K562 (cell line): ENCODE measurements at regions not wholly inside any gene's neighbourhood (a gene's known extent, or its start where the extent isn't known, plus 50 kb on each side); places are given as distances from the start of the nearest gene placed in this dataset.

ENCODE experiments used
- ATAC-seq: fragments of 200-7000 bp; cut with Tn5 transposase; 3 replicates; pipeline ENCODE4 v1.9.1; 2020; ENCODE audit warnings: moderate library complexity
- BruUV-seq: library from RNA; stranded (reverse); fragments of 400-500 nt; replicated peaks from 2 replicates; lab custom pipeline; 2021; lab: Mats Ljungman, UMichigan
- CTCF ChIA-PET: fragments of 300-600 bp; formaldehyde crosslinking; extraction: SDS; loops from one replicate; lab custom pipeline; 2021; ENCODE audit warnings: low intra/inter-chr PET ratio; lab: Yijun Ruan, JAX
- POLR2A ChIA-PET: fragments of 300-600, 350-650 bp; sonication (Branson Sonifier 250); formaldehyde crosslinking; extraction: SDS; loops from one replicate; lab custom pipeline; 2021; ENCODE audit warnings: antibody characterized with exemption, inconsistent platforms; lab: Yijun Ruan, JAX
- DNase-seq, 4 experiments: peaks; one replicate each; pipeline versions ENCODE4 v3.0.0 to v3.0.0-alpha.2; 2011 to 2018; ENCODE audit warnings: low spot score in 3 of 4, mixed read lengths in 3 of 4; ENCODE audit errors: extremely low read depth in 1 of 4
- FAIRE-seq: peaks from 2 replicates; lab custom pipeline; 2011; peaks lifted over from hg19 to GRCh38; lab: Jason Lieb, UNC
- H2AFZ ChIP-seq: 2 replicates; pipeline ENCODE4 v1.6.0; 2011; ENCODE audit warnings: low read depth, low read length, control low read depth, inconsistent platforms
- H3K27ac ChIP-seq: fragments of 200-600 bp; 3 replicates; pipeline ENCODE4 v1.8.0; 2011; ENCODE audit warnings: low read depth, mild to moderate bottlenecking, control low read depth, inconsistent platforms, low read length, moderate library complexity, mixed read lengths; ENCODE audit errors: extremely low read depth
- H3K27me3 ChIP-seq, 2 experiments: fragments of 300-600 bp in 1 of 2; 2 replicates in 1 of 2; 3 replicates in 1 of 2; pipeline versions ENCODE4 v1.6.0 to v1.8.0; 2011; ENCODE audit warnings: inconsistent platforms in 2 of 2, low read length in 2 of 2, mild to moderate bottlenecking in 1 of 2, mixed read lengths in 1 of 2, moderate library complexity in 1 of 2; ENCODE audit not compliant: control insufficient read depth in 2 of 2, insufficient read depth in 2 of 2
- H3K36me3 ChIP-seq: fragments of 300-600 bp; 3 replicates; pipeline ENCODE4 v1.8.0; 2011; ENCODE audit warnings: mild to moderate bottlenecking, low read length, inconsistent platforms; ENCODE audit not compliant: control insufficient read depth, insufficient read depth
- H3K4me1 ChIP-seq, 2 experiments: fragments of 200-600 bp in 1 of 2; replicated peaks in 1 of 2; 2 replicates in 1 of 2; 3 replicates in 1 of 2; pipeline versions ENCODE4 v1.5.1 to v1.8.0; 2011; ENCODE audit warnings: inconsistent platforms in 2 of 2, low read length in 2 of 2, mild to moderate bottlenecking in 1 of 2, mixed read lengths in 1 of 2, moderate library complexity in 1 of 2; ENCODE audit not compliant: control insufficient read depth in 2 of 2, insufficient read depth in 2 of 2
- H3K4me2 ChIP-seq: 2 replicates; pipeline ENCODE4 v1.6.1; 2011; ENCODE audit warnings: low read length, control low read depth, inconsistent platforms, mixed read lengths; ENCODE audit not compliant: insufficient read depth
- H3K4me3 ChIP-seq: fragments of 200-600 bp; sonication (generic), shearing (Covaris generic); 2 replicates; pipeline ENCODE4 v1.5.1; 2016; ENCODE audit warnings: control low read depth, inconsistent platforms
- H3K79me2 ChIP-seq: fragments of 200-600 bp; 3 replicates; pipeline ENCODE4 v1.8.0; 2011; ENCODE audit warnings: low read length, inconsistent platforms; ENCODE audit not compliant: control insufficient read depth, insufficient read depth
- H3K9ac ChIP-seq, 2 experiments: 2 replicates each; pipeline versions ENCODE4 v1.6.0 to v1.6.1; 2011; ENCODE audit warnings: low read depth in 2 of 2, low read length in 2 of 2, control low read depth in 1 of 2, inconsistent platforms in 1 of 2, mild to moderate bottlenecking in 1 of 2, mixed read lengths in 1 of 2; ENCODE audit not compliant: insufficient read depth in 1 of 2
- H3K9me1 ChIP-seq: one replicate; pipeline ENCODE4 v1.6.0; 2011; ENCODE audit warnings: inconsistent platforms, mild to moderate bottlenecking, low read length, moderate library complexity; ENCODE audit not compliant: control insufficient read depth, insufficient read depth
- H3K9me3 ChIP-seq: replicated peaks from 2 replicates; pipeline ENCODE4 v1.5.1; 2011; ENCODE audit warnings: low read depth, low read length, inconsistent platforms; ENCODE audit not compliant: control insufficient read depth, insufficient read depth
- H4K20me1 ChIP-seq: replicated peaks from 2 replicates; pipeline ENCODE4 v1.6.1; 2011; ENCODE audit warnings: low read length, inconsistent platforms, mixed read lengths; ENCODE audit not compliant: control insufficient read depth, insufficient read depth
- ATF3 ChIP-seq, 2 experiments: fragments of 450-650 bp in 1 of 2; sonication (generic) in 1 of 2; formaldehyde crosslinking in 1 of 2; IDR thresholded peaks in 1 of 2; conservative IDR thresholded peaks in 1 of 2; 2 replicates each; pipeline versions ENCODE4 v1.6.1 to v1.8.1; 2016 to 2023; ENCODE audit warnings: mild to moderate bottlenecking in 2 of 2, moderate library complexity in 2 of 2, inconsistent platforms in 1 of 2, missing genetic modification reagents in 1 of 2
- GTF2F1 ChIP-seq: IDR thresholded peaks from 2 replicates; pipeline ENCODE4 v1.6.1; 2011; ENCODE audit warnings: low read depth, low read length, improper control_type of control experiment
- NR2C1 ChIP-seq, 2 experiments: fragments of 450-650 bp; IDR thresholded peaks; 2 replicates each; pipeline ENCODE4 v1.6.1; 2017; ENCODE audit warnings: mild to moderate bottlenecking in 2 of 2, antibody characterized with exemption in 1 of 2, inconsistent platforms in 1 of 2, missing compliant biosample characterization in 1 of 2, missing genetic modification characterization in 1 of 2
- ZNF124 ChIP-seq: sonication (generic); formaldehyde crosslinking; IDR thresholded peaks from 2 replicates; pipeline ENCODE4 v1.8.1; 2022; ENCODE audit warnings: missing genetic modification reagents
- WGBS: fragments of 100-300 bp; shearing (Covaris generic); methylation state at CpG from one replicate; pipeline ENCODE4 v1.1.6; 2016; ENCODE audit warnings: low coverage, mixed read lengths; ENCODE audit not compliant: insufficient coverage; ENCODE audit errors: missing lambda C conversion rate; 5-methylcytosine and 5-hydroxymethylcytosine counted together
- in situ Hi-C: fragments of 300-500 bp; cut with MboI; formaldehyde crosslinking; loops from 4 replicates; pipeline ENCODE4 v1.15.0; 2018; ENCODE audit warnings: inconsistent platforms, mixed read lengths
- intact Hi-C: fragments of 100-400 bp; cut with micrococcal nuclease; formaldehyde crosslinking; loops from 2 replicates; pipeline ENCODE4 v1.14.2; 2022

GRCh38 chr7:96861-97260 is 95.5 kb upstream of the FAM20C start:
- ATAC-seq = no peak
- H3K4me1 ChIP-seq = no peaks in the 10 kb centered on the region
- no peak overlapping the region for H3K4me2 ChIP-seq
- no TSS peak for BruUV-seq
- whole genome bisulfite sequencing = 6% methylated on average over 6 of the region's 6 CpGs
- TF ChIP-seq NR2C1 (IDR thresholded peaks at IDR 0.05) (no peak), NR2C1 (tag; IDR thresholded peaks at IDR 0.05) (no peak), ATF3 (IDR thresholded peaks at IDR 0.05) (no peak), ATF3 (CRISPR knock-in tag; conservative IDR thresholded peaks at IDR 0.05) (no peak), ZNF124 (CRISPR knock-in tag) (no peak), GTF2F1 (no peak)
- TF ChIP-seq, all 486 proteins: peak for 0
- ChIA-PET CTCF (no interaction called here), POLR2A (interaction anchor here (1.0 to 2.0 kb wide), 2 partner anchors 9 to 12 kb away, joined by 3 to 11 read pairs; no protein-coding TSS in a partner anchor)
- DNase-seq (no peak), FAIRE-seq (no peak)
- Histone ChIP-seq H3K9me3 (no peaks in the 10 kb centered on the region), H4K20me1 (no peaks in the 10 kb centered on the region), H3K9me1 (no peaks in the 10 kb centered on the region), H3K79me2 (no peaks in the 10 kb centered on the region), H2AFZ (no peak overlapping the region), H3K27me3 (peaks cover 44 to 49% of the 10 kb centered on the region in 2 experiments), H3K36me3 (no peaks in the 10 kb centered on the region), H3K9ac (no peak overlapping the region), H3K4me3 (no peak overlapping the region), H3K27ac (no peak overlapping the region)
- intact Hi-C loops (no loop called here), in situ Hi-C loops (no loop called here)
